ENCODE measurements at regions not wholly inside any gene's neighbourhood (a gene's known extent, or its start where the extent isn't known, plus 50 kb on each side); places are given as distances from the start of the nearest gene placed in this dataset.
"Not testable (repeated sequence)": the region's sequence is repeated elsewhere in the genome, so short reads cannot be mapped to it uniquely, and the experiment has no call there.

DNA sequence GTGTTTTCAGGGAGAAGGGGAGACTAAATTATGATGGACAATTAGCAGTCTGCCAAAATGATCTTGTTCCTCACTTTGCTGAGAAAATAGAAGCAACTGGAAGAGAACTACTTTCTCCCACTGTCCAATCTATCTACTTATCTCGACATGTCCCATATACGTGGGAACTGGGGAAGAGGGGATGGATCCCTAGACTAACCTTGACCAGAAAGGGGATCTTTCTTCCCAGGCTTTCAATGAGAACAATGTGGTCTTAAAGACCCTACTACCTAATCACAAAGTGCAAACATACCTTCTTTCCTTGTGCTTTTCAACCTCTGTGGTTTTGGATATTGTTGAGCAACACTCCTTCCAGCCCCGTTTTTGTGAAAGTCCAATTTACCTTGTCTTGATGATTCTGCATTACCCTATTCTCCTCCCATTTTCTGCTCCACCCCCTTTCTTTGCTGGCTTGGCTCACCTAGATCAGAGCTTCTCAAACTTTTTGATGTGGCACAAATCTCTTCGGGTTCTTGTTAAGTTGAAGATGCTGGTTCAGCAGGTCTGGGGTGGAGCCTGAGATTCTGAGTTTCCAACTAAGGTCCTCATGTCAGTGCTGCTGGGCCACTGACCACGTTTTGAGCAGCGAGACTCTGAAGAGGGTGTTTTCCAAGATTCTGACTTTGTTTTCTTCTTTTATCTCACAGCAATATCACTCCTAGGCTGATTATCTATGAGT is 61.4 kb upstream of the AGTPBP1 start:
- not testable (repeated sequence) for TF ChIP-seq EZH2 (IDR thresholded peaks at IDR 0.05; ENCODE audit: borderline replicate concordance); CTCF (IDR thresholded peaks at IDR 0.05; ENCODE audit: poor library complexity); EZH2phosphoT487 (IDR thresholded peaks at IDR 0.05; ENCODE audit: low read depth, severe bottlenecking, unreplicated experiment)

All from hepatocyte (in vitro differentiated cells).